ENCODE measurements at regions not wholly inside any gene's neighbourhood (a gene's known extent, or its start where the extent isn't known, plus 50 kb on each side); places are given as distances from the start of the nearest gene placed in this dataset.

DNA sequence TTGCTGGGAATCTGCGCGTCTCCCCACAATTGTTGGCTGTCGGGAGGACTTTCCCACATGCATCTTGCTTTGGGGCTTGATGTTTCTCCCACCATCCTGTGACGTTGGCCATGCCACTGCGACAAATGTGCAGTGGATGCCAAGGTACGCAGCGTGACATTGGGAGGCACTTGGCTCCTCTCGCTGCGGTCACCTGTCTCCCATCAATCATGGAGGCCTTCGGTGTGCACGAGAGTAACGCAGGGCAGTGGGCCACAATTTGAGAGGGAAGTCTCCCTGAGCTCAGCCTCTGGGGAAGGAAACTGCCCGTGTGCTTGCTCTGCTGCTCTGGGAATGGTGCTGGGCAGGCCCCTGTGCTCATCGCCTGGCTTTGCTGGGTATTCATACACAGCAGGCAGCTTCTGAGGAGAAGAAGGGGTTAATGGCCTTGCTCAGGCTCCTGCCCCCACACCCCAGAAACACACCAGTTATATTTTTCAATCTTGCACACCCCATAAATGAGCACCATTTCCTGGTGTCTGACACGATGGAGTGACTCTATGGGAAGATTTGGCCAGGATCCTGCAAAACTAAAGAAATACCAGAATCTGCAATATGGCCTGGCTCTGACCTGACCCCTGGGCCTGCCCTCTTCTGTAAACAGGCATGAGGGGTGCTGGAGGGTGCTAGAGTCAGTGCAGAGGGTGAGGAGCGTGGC lies 153.5 kb downstream of the ADAMTS15 start:
- no peak overlapping the region for H2AFZ ChIP-seq (ENCODE audit: insufficient read depth, low read depth, low read length, poor library complexity, severe bottlenecking)
- ChIA-PET CTCF (no interaction called here), POLR2A (no interaction called here)
- H3K79me2 ChIP-seq (ENCODE audit: control insufficient read depth, insufficient read depth, low read length) = no peaks in the 10 kb centered on the region
- DNase-seq = no peak
- H4K20me1 ChIP-seq (ENCODE audit: control insufficient read depth, insufficient read depth, low read length, poor library complexity, severe bottlenecking) = no peaks in the 10 kb centered on the region
- H3K27me3 ChIP-seq (replicated peaks in 1 of 4; ENCODE audit: control extremely low read depth in 1 of 4, control insufficient read depth in 3 of 4, insufficient read depth in 4 of 4, low read length in 3 of 4) = no peaks in the 10 kb centered on the region
- 90% methylated on average over 16 of the region's 16 CpGs for WGBS (ENCODE audit: insufficient coverage)
- no peak overlapping the region for H3K4me3 ChIP-seq (ENCODE audit: control extremely low read depth in 1 of 5, extremely low read depth in 1 of 5, insufficient read depth in 1 of 5, low read depth in 2 of 5, low read length in 4 of 5)
- H3K9me3 ChIP-seq (ENCODE audit: control extremely low read depth in 1 of 3, control insufficient read depth in 2 of 3, insufficient read depth in 1 of 3, low read length in 2 of 3) = peaks cover 0 to 19% (median 0%) of the 10 kb centered on the region in 3 donors
- ATAC-seq (ENCODE audit: low read depth) = no peak
- Mint-ChIP-seq H3K4me3 (no peak overlapping the region), H3K4me1 (no peaks in the 10 kb centered on the region), H3K27ac (no peak overlapping the region), H3K9me3 (ENCODE audit: insufficient read depth) (no peaks in the 10 kb centered on the region), H3K27me3 (no peaks in the 10 kb centered on the region)
- no peaks in the 10 kb centered on the region for H3K4me1 ChIP-seq (ENCODE audit: control insufficient read depth in 2 of 2, insufficient read depth in 2 of 2, low read length in 2 of 2)
- TF ChIP-seq, protein P1, sequence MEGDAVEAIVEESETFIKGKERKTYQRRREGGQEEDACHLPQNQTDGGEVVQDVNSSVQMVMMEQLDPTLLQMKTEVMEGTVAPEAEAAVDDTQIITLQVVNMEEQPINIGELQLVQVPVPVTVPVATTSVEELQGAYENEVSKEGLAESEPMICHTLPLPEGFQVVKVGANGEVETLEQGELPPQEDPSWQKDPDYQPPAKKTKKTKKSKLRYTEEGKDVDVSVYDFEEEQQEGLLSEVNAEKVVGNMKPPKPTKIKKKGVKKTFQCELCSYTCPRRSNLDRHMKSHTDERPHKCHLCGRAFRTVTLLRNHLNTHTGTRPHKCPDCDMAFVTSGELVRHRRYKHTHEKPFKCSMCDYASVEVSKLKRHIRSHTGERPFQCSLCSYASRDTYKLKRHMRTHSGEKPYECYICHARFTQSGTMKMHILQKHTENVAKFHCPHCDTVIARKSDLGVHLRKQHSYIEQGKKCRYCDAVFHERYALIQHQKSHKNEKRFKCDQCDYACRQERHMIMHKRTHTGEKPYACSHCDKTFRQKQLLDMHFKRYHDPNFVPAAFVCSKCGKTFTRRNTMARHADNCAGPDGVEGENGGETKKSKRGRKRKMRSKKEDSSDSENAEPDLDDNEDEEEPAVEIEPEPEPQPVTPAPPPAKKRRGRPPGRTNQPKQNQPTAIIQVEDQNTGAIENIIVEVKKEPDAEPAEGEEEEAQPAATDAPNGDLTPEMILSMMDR (IDR thresholded peaks at IDR 0.05) = no peak
- H3K36me3 ChIP-seq (replicated peaks in 1 of 2; ENCODE audit: control extremely low read depth in 1 of 2, control insufficient read depth in 1 of 2, extremely low read depth in 1 of 2, insufficient read depth in 2 of 2, low read length in 1 of 2) = no peaks in the 10 kb centered on the region
- intact Hi-C loops (cut with micrococcal nuclease) = no loop called here
- no peak overlapping the region for H3K9ac ChIP-seq (ENCODE audit: low read length)
- no peak overlapping the region for H3K27ac ChIP-seq (ENCODE audit: low read length in 2 of 2)
- no peak overlapping the region for H3K4me2 ChIP-seq (replicated peaks; ENCODE audit: low read depth, low read length, poor library complexity, severe bottlenecking)

- no peaks in the 10 kb centered on the region for H3K9me3 Mint-ChIP-seq (ENCODE audit: insufficient read depth)
- ChIA-PET POLR2A (no interaction called here), CTCF (no interaction called here)
- Histone ChIP-seq H3K27ac (ENCODE audit: low read length in 2 of 2) (no peak overlapping the region), H2AFZ (ENCODE audit: insufficient read depth, low read depth, low read length, poor library complexity, severe bottlenecking) (no peak overlapping the region), H3K9ac (ENCODE audit: low read length) (no peak overlapping the region), H3K36me3 (replicated peaks in 1 of 2; ENCODE audit: control extremely low read depth in 1 of 2, control insufficient read depth in 1 of 2, extremely low read depth in 1 of 2, insufficient read depth in 2 of 2, low read length in 1 of 2) (no peaks in the 10 kb centered on the region), H3K4me1 (ENCODE audit: control insufficient read depth in 2 of 2, insufficient read depth in 2 of 2, low read length in 2 of 2) (no peaks in the 10 kb centered on the region), H3K4me3 (ENCODE audit: control extremely low read depth in 1 of 5, extremely low read depth in 1 of 5, insufficient read depth in 1 of 5, low read depth in 2 of 5, low read length in 4 of 5) (no peak overlapping the region), H3K27me3 (replicated peaks in 1 of 4; ENCODE audit: control extremely low read depth in 1 of 4, control insufficient read depth in 3 of 4, insufficient read depth in 4 of 4, low read length in 3 of 4) (peaks cover 0 to under 1% (median 0%) of the 10 kb centered on the region in 4 experiments), H3K4me2 (replicated peaks; ENCODE audit: low read depth, low read length, poor library complexity, severe bottlenecking) (no peak overlapping the region), H3K9me3 (ENCODE audit: control extremely low read depth in 1 of 3, control insufficient read depth in 2 of 3, insufficient read depth in 1 of 3, low read length in 2 of 3) (peaks cover 0 to 19% (median 0%) of the 10 kb centered on the region in 3 donors), H4K20me1 (ENCODE audit: control insufficient read depth, insufficient read depth, low read length, poor library complexity, severe bottlenecking) (no peaks in the 10 kb centered on the region), H3K79me2 (ENCODE audit: control insufficient read depth, insufficient read depth, low read length) (no peaks in the 10 kb centered on the region)
- intact Hi-C loops (cut with micrococcal nuclease) = no loop called here
- no peak overlapping the region for H3K27ac Mint-ChIP-seq
- DNase-seq = no peak
- TF ChIP-seq, protein P1 (IDR thresholded peaks at IDR 0.05) = no peak
- no peak for TF ChIP-seq EZH2 (IDR thresholded peaks at IDR 0.05; ENCODE audit: borderline replicate concordance, insufficient read depth, low read depth, low read length, poor library complexity, severe bottlenecking)
- no peak overlapping the region for H3K4me3 Mint-ChIP-seq
- ATAC-seq (ENCODE audit: low read depth) = no peak
- no peaks in the 10 kb centered on the region for H3K4me1 Mint-ChIP-seq
- H3K27me3 Mint-ChIP-seq = no peaks in the 10 kb centered on the region
- 89% methylated on average over 12 of the region's 12 CpGs for WGBS (ENCODE audit: insufficient coverage)
These were observed 154.3 kb downstream of the ADAMTS15 start for GRCh38 chr11:130602641-130603334.

Data from B cell (primary cell).